ENCODE measurements at regions not wholly inside any gene's neighbourhood (a gene's known extent, or its start where the extent isn't known, plus 50 kb on each side); places are given as distances from the start of the nearest gene placed in this dataset.
"Not testable (repeated sequence)": the region's sequence is repeated elsewhere in the genome, so short reads cannot be mapped to it uniquely, and the experiment has no call there.

DNA sequence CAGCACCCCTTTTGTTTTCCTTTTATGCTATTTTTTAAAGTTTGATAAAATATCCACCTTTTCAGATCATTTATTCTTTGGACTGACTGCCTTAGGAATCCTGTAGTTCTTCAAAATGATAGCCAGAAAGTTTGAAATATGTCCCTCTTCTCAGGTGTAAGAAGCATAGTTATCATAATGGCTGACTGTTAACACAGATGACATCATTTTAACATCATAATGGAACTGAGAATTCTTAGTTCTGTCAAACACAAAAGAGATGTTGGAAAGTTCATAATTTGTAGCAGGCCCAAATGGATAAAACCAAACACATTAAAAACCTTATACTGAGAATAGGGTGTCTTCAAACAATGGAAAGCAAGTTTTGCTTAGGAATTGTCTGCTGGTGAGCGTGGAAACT lies 1254.4 kb downstream of the ADGRL3 start:
- Mint-ChIP-seq H3K27ac (no peak overlapping the region), H3K27me3 (ENCODE audit: low read depth) (no peaks in the 10 kb centered on the region), H3K4me1 (peaks cover 1% of the 10 kb centered on the region), H3K4me3 (no peak overlapping the region), H3K36me3 (no peaks in the 10 kb centered on the region), H3K9me3 (no peaks in the 10 kb centered on the region)
- DNase-seq (ENCODE audit: low spot score in 2 of 2, unreplicated experiment in 2 of 2) = no peak
- TF ChIP-seq, protein P1, sequence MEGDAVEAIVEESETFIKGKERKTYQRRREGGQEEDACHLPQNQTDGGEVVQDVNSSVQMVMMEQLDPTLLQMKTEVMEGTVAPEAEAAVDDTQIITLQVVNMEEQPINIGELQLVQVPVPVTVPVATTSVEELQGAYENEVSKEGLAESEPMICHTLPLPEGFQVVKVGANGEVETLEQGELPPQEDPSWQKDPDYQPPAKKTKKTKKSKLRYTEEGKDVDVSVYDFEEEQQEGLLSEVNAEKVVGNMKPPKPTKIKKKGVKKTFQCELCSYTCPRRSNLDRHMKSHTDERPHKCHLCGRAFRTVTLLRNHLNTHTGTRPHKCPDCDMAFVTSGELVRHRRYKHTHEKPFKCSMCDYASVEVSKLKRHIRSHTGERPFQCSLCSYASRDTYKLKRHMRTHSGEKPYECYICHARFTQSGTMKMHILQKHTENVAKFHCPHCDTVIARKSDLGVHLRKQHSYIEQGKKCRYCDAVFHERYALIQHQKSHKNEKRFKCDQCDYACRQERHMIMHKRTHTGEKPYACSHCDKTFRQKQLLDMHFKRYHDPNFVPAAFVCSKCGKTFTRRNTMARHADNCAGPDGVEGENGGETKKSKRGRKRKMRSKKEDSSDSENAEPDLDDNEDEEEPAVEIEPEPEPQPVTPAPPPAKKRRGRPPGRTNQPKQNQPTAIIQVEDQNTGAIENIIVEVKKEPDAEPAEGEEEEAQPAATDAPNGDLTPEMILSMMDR (IDR thresholded peaks at IDR 0.05; ENCODE audit: unreplicated experiment) = no peak

DNA sequence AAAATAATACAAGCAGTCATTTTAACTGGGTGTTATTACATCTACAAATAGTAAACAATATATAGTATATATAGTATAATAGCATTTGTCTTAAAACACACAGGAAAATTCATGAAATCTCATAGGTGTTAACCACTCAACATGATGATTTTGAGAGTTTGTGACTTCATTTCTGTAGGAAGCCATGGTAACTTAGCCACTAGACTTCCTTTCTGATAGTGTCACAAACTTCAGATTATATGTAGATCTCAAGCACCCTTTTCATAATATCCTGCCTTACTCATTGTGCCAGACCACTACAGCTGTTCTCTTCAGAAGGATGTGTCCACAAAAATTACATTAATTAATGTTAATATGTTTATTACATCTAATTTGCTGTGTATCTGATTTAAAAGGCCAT lies 1250.6 kb downstream of the ADGRL3 start:
- Mint-ChIP-seq H3K4me1 (peaks cover under 1% of the 10 kb centered on the region), H3K27ac (no peak overlapping the region), H3K4me3 (no peak overlapping the region), H3K9me3 (peaks cover 21% of the 10 kb centered on the region), H3K27me3 (ENCODE audit: low read depth) (no peaks in the 10 kb centered on the region), H3K36me3 (no peaks in the 10 kb centered on the region)
- TF ChIP-seq, protein P1 (IDR thresholded peaks at IDR 0.05; ENCODE audit: unreplicated experiment) = no peak
- DNase-seq (ENCODE audit: low spot score in 2 of 2, unreplicated experiment in 2 of 2) = no peak

DNA sequence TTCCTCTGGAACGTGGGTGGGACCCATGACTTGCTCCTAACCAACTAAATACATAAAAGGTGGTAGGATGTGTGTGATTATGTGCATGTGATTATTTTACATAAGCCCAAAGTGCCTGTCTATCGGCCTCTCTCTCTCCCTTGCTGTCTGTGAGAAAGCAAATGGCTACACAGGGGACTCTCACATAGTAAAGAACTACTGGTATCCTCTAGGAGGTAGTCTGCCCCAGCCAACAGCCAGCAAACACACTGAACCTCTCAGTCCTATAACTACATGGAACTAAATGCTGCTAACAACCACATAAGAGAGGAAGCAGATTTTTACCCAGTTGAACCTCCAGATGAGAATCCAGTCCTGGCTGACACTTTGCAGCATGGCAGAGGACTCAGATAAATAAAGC lies 1249.4 kb downstream of the ADGRL3 start:
- H3K27me3 Mint-ChIP-seq (ENCODE audit: low read depth) = no peaks in the 10 kb centered on the region
- peaks cover 27% of the 10 kb centered on the region for H3K9me3 Mint-ChIP-seq
- no peak for DNase-seq (ENCODE audit: low spot score in 2 of 2, unreplicated experiment in 2 of 2)
- TF ChIP-seq, protein P1 (IDR thresholded peaks at IDR 0.05; ENCODE audit: unreplicated experiment) = no peak
- H3K36me3 Mint-ChIP-seq = no peaks in the 10 kb centered on the region
- H3K4me3 Mint-ChIP-seq = no peak overlapping the region
- no peaks in the 10 kb centered on the region for H3K4me1 Mint-ChIP-seq
- H3K27ac Mint-ChIP-seq = no peak overlapping the region

DNA sequence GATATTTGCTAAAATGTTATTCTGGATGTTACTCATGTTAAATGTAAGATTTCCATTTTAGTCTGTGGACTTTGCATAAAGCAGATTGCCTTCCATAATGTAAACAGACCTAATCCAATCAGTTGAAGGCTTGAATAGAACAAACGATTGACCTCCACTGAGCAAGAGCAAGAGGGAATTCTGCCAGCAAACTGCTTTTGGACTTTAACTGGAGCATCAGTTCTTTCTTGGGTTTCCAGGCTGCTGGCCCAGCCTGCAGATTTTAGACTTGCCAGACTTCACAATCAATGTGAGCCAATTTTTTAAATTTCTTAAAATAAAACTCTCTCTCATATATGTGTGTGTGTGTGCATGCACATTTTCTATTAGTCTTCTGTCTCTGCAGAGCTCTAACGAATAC lies 1248.8 kb downstream of the ADGRL3 start:
- DNase-seq (ENCODE audit: low spot score in 2 of 2, unreplicated experiment in 2 of 2) = no peak
- TF ChIP-seq, protein P1 (IDR thresholded peaks at IDR 0.05; ENCODE audit: unreplicated experiment) = no peak
- H3K4me3 Mint-ChIP-seq = no peak overlapping the region
- H3K27me3 Mint-ChIP-seq (ENCODE audit: low read depth) = no peaks in the 10 kb centered on the region
- no peaks in the 10 kb centered on the region for H3K4me1 Mint-ChIP-seq
- H3K27ac Mint-ChIP-seq = no peak overlapping the region
- H3K9me3 Mint-ChIP-seq = peaks cover 30% of the 10 kb centered on the region
- no peaks in the 10 kb centered on the region for H3K36me3 Mint-ChIP-seq

DNA sequence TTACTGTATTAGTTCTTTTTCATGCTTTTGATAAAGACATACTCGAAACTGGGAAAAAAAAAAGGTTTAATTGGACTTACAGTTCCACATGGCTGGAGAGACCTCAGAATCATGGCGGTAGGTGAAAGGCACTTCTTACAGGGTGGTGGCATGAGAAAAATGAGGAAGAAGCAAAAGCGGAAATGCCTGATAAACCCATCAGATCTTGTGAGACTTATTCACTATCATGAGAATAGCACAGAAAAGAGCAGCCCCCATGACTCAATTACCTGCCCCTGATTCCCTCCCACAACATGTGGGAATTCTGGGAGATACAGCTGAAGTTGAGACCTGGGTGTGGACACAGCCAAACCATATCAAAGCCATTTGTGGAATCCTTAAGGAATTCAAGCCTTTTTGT lies 1238.9 kb downstream of the ADGRL3 start:
- TF ChIP-seq, protein P1 (IDR thresholded peaks at IDR 0.05; ENCODE audit: unreplicated experiment) = no peak
- H3K9me3 Mint-ChIP-seq = peaks cover 48% of the 10 kb centered on the region
- H3K36me3 Mint-ChIP-seq = peaks cover 4% of the 10 kb centered on the region
- H3K27me3 Mint-ChIP-seq (ENCODE audit: low read depth) = no peaks in the 10 kb centered on the region
- H3K27ac Mint-ChIP-seq = no peak overlapping the region
- no peak for DNase-seq (ENCODE audit: low spot score in 2 of 2, unreplicated experiment in 2 of 2)
- no peak overlapping the region for H3K4me3 Mint-ChIP-seq
- H3K4me1 Mint-ChIP-seq = no peaks in the 10 kb centered on the region

DNA sequence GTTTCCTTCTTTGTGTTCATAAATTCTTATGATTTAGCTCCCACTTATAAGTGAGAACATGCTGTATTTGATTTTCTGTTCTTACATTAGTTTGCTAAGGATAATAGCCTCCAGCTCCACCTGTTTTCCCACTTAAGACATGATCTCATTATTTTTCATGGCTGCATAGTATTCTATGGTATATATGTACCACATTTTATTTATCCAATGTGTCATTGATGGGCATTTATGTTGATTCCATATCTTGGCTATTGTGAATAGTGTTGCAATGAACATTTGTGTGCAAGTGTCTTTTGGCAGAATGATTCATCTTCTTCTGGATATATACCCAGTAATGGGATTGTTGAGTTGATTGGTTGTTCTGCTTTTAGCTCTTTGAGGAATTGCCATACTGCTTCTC lies 1234.8 kb downstream of the ADGRL3 start:
- Mint-ChIP-seq H3K27ac (no peak overlapping the region), H3K36me3 (peaks cover 2% of the 10 kb centered on the region), H3K4me3 (no peak overlapping the region), H3K4me1 (no peaks in the 10 kb centered on the region), H3K27me3 (ENCODE audit: low read depth) (no peaks in the 10 kb centered on the region), H3K9me3 (peaks cover 31% of the 10 kb centered on the region)
- TF ChIP-seq, protein P1 (IDR thresholded peaks at IDR 0.05; ENCODE audit: unreplicated experiment) = no peak
- no peak for DNase-seq (ENCODE audit: low spot score in 2 of 2, unreplicated experiment in 2 of 2)

DNA sequence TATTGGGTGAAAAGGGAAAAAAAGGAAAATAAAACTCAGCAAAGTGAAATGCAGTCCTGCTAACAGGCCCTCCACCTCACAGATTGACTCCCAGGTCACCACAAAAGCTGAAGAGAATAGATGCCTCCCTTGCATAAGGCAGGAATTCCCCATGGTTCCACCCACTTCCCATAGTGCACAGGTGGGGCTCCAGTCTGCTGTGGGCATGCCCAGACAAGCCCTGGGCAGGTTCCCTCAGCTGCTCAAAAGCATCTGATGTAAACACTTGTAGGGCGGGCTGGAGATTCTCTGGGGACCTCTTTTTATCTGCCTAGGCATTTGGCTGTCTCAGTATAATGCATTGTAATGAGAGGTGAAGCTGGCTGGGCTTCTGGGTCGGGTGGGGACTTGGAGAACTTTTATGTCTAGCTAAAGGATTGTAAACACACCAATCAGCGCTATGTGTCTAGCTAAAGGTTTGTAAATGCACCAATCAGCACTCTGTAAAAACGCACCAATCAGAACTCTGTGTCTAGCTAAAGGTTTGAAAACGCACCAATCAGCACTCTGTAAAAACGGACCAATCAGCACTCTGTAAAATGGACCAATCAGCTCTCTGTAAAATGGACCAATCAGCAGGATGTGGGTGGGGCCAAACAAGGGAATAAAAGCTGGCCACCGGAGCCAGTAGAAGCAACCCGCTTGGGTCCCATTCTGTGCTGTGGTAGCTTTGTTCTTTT lies 1231.5 kb downstream of the ADGRL3 start:
- not testable (repeated sequence) for H3K36me3 Mint-ChIP-seq; H3K4me3 Mint-ChIP-seq; H3K27ac Mint-ChIP-seq; H3K27me3 Mint-ChIP-seq (ENCODE audit: low read depth); H3K4me1 Mint-ChIP-seq; DNase-seq (ENCODE audit: low spot score in 2 of 2, unreplicated experiment in 2 of 2)
- H3K9me3 Mint-ChIP-seq = peaks cover 21% of the 10 kb centered on the region

Data from mesothelial cell of epicardium (in vitro differentiated cells).